Activated CD4-positive, alpha-beta T cell treated with anti-CD3 and anti-CD28 coated beads, Interleukin-2, amount 50 U/mL, for 48 hours (primary cell): ENCODE measurements at regions not wholly inside any gene's neighbourhood (a gene's known extent, or its start where the extent isn't known, plus 50 kb on each side); places are given as distances from the start of the nearest gene placed in this dataset.

Experiments used
- DNase-seq, 2 experiments: peaks; one replicate each; pipeline ENCODE4 v3.0.0-alpha.2; 2020

DNA sequence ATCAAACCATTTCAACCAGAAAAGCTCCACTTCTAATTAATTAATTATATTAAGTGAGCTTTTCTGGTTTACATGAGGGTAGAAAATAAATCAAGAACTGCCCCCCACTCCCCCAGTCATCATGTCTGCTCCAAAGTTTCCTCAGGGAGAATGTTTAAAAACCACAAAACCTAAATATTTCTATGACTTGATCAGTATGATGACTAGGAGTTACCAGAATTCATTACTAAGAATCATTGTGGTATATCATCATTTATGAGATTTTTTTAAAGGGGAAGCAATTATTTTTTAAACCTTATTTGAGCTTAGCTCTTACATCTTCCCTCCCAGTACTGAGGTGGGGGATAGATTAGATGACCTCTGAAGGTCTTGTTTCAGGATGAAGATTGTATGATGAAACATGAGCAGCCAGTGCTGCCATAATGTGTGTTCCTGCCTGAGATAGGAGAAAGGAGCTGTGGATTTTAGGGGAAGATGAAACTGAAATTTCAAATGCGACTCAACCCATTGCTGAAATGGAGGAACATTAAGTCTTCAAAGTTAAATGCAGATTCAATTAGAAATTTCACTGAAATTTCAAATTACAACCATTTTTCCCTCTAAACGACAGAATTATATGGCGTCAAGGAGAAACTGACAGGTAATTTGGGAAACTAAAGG is 401.3 kb upstream of the CADM1 start:
- no peak for DNase-seq

DNA sequence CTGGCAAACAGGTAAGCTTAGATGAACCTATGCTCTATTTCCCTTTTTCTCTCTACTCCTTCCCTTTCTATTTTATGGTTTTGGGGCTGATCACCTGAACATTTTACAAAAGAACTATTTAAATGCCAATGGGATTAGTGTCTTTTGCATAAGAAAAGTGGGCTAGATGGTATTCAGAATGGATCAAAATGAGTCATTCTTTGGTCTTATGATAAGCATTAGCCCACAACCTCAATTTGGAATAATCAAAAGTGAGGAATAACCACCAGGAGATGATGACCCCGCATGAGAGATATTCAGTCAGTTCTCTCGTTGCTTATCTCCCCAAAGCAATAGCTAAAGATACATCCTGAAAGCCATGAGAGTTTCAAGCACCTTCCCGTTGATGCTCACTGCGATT is 399.0 kb upstream of the CADM1 start:
- DNase-seq: no peak

DNA sequence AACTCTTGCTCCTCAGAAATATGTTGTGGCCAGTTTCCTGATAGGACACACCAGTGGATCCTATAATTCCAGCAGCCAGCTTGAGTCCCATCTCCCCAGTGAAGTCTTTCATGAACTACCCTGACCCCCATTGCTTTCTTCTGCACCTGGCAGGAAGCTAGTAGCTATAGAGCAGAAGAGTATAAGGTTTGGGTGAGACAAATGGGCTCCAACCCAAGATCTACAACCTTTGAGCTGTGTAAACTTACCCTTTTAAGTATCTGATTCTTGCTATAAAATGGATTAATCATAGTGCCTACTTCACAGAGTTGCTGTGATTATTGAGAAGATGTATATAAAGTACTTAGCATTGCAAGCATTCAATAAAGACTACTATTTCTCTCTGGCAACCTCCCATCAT is 396.9 kb upstream of the CADM1 start:
- no peak for DNase-seq

DNA sequence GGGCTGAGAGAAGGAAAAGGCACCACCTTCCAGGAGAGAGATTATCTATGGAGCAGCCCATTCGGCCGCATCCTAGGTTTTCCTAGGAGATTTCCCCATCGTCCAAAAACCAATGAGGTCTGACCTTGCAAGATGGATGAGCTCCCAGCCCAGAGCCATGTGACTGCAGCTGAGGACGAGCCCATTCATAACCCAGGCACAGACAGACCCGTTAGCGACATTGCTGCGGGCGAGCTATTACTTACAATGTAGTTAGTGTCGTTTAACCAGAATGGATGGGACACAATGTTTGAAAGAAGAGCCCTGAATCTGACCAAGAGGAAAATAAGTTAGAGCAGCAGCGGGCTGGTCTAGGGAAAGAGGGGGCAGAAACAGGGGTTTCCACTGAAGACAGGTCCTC is 395.9 kb upstream of the CADM1 start:
- no peak for DNase-seq

DNA sequence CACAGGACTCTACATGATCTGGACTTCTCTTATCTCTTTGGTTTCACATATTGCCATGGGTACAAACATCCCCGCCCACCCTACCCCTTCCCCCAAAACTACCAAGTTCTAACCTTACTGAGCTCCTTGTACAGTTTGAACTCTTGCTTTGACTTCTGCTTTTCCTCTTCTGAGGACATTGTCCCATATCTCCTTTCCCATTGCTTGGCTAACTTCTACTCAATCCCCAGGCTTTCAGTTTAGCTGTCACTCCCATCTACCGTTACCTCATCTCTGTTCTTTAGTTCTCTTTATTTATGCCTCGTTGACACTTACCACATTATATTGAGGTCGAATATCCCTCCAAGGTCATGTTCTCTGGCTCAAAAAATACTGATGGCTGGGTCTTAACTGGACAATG is 393.5 kb upstream of the CADM1 start:
- no peak for DNase-seq

DNA sequence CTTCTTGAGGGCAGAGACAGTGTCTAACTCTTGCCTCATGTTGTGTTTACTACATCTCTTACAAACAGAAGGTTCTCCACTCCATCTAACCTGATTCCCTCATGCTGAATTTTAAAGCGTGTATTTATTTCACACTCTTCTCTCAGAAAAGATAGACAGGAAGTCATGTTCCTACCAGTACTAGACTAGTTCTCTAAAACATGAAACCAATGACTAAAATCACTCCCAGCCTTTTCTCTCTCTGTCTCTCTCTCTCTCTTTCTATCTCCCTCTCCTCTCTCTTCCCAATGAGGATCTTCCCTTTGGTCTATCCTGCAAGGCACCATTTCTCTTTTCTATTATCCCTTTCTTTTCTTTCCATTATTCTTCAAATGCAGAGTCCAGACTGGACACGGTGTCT is 391.9 kb upstream of the CADM1 start:
- no peak for DNase-seq

DNA sequence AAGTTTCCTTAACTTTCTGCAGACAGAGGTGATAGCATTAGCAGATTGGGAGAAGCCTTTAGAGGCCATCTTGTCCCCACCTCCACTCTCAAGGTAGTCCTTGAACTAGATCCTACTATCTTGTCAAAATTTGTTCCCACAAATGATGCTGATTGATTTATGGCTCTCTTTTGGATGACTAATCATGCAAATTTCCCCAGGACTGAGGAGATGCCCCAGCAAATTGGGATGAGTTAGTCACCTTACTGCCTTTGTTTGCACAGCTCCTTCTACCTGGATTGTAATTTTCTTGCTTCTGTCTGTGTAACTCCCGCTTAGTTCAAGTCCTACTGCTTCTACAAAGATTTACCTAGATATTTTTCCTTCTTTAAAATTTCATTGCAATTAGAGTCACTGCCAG is 391.4 kb upstream of the CADM1 start:
- DNase-seq: no peak

DNA sequence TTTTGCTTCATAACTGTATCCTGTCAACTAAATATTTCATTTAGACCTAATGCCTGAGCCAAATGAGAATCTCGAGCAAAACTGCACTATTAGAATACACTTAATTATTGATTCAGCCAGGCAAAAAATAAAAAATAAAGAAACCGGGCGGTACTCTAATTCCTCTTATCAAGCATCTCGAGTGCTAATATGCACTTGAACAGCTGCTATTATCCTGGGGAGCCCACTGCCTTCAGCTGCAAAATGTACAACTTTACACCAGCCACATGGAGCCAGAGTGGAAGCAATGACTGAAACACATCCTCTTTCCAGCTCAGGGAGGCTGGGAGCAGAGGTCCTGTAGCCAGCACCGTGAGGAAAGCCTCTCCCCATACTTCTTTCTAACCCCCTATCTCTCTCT is 390.0 kb upstream of the CADM1 start:
- DNase-seq: no peak

DNA sequence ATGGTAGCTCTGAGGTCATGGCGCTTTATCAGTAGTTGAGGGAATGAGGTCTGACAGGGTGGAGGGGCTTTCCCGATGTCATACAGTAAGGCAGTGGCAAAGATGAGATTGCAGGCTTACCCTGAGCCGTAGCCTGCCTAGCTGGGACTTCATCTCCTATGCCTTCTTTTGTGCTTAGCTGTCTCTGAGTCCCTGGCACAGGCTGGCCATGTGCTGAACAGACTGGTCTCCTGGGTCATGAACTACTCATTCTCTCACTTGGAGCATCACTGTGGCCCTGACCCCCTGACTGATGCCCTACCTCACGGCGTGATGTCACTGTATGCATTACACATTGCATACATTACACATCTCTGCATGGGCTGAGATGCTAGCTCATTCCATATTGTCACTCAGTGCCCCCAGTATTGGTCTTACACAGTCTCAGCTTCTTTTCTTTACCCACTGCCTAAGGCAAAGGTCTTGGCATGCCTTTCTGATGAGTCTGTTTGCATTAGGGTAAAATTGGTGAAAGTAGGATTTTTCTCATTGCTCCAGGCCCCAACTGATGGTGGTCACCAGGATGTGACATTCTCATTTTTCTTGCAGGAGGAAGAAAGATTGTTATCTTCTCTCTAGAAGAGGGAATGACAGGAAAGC is 389.4 kb upstream of the CADM1 start:
- DNase-seq: no peak

DNA sequence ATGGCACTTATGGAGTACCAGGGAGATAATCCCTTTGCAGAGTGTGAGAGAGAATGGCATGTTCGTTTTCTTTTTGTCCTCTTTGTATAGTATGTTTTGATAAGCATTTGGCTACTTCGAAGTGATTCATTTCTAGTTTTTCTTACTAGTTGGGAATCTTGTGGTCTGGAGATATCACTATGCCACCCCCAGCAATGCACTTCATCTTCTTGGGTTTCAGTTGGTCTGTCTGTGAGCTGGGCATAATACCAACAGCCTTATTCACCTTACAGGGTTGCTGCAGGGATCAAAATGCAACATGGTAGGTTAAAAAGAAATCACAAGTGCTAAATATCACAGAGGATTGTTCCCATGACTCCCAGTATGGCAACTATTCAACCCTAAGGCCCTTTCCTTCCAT is 387.8 kb upstream of the CADM1 start:
- no peak for DNase-seq

DNA sequence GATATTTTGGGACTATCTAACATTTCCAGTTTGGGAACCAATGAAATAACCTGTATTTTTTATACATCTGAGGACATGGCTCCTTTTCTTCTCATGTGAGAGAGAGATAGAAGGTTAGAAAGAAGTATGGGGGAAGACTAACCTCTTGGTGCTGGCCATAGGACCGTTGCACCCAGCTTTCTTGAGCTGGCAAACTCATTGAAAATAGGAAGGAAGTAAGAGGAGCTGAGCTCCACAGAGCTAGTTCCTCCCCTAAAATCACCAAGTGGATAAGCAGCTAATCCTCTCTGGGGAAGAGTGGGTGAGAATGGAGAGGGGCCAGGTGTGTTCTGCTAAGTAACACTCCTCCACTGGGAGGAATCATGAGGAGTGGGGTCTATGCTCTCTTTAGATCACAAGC is 387.4 kb upstream of the CADM1 start:
- DNase-seq: no peak

DNA sequence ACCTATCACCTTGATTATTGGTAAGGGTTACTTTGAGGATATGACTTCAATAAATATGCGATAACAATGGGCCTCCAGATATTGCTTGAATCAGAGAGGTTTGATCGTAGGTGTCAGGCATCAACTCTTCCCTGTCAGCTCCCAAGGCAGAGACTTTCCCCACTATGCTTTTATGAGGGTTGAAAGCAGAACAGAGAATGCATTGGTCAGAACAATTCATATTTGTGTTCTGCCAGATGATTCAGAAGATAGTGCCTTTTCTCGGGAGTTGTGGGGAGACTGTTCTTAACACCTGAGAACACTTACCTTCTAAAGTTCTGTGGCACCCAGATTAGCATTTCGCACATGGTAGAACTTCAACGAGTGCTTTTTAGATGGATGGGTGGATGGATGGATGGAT is 386.3 kb upstream of the CADM1 start:
- DNase-seq: no peak

DNA sequence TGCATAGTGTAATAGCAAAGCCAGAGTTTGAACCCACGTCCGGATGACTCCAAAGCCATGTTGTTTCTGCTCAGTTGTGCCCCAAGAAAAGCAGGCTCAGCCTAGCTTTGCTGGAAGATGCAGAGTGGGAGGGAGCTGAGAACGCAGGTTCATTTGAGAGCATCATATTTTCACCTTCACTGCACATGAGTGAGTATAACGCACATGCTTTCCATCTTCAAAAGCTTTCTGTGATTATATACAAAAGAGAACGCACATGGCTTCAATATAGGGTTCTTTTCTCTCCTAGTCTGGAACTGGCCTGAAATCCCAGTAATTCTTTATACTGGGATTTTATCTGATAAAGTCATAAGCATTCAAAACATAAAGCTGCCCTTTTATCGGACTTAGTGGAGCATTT is 385.5 kb upstream of the CADM1 start:
- no peak for DNase-seq

DNA sequence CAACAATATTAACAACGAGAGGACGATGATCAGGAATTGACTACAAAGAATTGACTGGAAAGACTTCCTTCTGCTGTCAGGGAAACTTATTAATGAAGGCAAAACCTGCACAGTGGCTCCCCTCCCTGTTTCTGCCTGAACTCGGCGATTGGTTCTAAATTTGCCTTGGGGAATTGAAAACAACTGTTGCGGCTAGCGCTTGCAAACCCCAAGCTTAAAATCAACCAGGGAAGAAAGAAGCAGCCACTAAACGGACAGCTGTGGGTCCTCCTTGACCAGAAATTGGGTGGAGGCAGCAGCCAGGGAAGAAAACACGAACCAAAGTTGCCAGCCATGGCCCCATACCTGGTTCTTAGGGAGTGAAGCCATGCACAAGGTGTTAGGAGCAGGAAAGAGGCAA is 383.5 kb upstream of the CADM1 start:
- no peak for DNase-seq

DNA sequence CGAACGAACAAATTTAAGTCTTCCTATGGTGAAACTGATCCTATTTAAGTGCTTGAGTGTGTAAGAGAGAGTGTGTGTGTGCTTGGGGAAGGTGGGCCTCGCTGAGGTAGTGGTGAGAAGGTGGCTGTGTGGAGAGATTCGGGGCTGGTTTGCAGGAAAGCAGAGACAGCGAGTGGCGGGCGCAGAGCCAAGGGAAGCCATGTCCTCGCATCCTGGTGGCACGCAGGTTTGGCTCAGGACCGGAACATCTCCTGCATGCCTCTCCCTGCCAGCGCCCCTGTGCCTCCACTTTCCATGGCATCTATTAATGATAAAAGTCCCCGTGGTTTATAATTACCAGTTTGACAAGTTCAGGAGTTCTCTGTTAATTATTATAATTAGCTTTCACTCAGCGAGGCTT is 383.1 kb upstream of the CADM1 start:
- no peak for DNase-seq

DNA sequence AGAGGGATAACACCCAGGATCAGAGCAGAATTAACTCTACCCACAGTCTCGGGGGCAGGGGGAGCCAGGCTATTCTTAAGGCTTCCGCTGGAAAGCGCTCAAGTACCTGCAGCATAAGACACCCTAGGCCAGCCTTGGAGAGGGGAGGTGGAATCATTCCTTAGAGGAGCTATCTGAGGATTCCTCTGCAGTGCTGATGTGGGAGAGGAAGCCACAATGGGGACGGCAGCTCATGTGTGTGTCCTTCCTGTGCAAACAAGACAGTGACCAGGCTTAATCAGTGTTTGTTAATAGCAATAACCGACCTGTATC is 382.2 kb upstream of the CADM1 start:
- no peak for DNase-seq

DNA sequence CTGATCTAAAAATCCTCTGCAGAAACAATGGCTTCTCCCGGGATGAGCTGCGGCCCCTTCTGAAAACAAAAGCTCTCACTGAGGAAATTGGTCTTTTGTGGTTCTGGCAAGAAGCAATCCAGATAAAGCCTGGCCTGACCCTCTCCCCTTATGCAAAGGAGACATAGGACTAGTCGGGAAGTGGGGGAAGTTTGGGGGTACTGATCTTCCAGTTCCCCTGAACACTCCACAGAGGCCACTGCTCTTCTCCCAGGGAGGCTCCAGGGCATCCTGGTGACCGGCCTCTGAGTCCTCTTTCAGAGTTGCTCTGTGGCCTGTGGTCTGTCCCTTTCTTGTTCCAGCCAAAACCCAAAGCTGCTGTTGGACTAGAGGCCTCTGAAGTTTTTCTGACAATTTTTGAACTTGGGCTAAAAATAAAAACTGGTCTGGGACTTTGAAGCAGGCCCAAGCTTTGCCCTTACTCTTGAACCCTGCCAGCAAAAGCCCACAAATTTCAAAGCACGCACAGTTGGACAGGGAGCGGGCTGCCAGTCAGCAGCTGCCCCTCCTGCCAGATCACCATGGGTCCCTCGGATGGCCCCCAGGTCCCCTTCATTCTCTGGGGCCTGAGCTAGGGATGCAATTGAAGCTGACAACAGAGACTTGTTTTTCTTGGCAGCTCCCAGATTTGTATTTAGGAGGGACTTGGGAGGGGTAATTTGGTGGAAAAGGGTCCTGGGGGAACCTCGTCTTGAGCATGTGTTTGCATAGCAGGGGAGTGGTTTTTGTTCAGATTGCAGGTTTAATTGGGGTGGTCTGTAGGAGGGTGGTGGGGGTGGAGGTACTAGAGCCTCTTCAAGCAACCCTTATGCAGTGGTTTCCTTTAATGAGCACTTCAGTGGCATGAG is 381.6 kb upstream of the CADM1 start:
- no peak for DNase-seq

DNA sequence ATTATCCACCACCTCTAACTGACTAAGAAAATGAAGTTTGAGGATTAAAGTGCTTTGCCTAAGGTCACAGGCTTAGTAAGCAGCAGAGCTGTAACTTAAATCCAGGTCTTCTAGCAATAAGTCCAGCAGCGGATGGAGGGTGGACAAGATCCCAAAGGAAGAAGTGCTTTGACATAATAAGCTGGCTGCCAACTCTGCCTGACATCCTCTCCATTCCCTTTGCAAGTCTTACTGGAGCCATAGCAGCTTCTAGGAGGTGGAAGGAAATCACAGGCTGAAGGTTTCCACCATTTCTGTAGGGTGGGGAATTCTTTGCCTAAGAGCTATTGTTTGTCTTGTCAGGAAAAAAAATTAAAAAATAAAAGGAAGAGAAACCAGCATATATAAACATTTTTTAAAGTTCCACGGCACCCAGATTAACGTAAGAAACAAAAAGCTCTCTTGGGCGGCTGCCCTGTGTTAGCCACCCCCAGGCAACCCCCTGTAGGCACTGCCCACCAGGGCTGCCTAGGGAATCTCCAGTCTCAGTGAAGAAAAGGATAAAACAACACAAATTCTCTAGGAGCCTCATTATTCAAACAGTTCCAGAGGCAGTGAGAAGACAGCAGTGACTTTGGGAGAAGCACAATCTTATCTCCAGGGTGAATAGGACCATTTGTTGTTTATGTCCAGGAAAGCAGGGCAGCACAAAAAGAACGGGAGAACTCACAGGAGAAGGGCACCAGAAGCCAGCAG is 380.8 kb upstream of the CADM1 start:
- DNase-seq: no peak

DNA sequence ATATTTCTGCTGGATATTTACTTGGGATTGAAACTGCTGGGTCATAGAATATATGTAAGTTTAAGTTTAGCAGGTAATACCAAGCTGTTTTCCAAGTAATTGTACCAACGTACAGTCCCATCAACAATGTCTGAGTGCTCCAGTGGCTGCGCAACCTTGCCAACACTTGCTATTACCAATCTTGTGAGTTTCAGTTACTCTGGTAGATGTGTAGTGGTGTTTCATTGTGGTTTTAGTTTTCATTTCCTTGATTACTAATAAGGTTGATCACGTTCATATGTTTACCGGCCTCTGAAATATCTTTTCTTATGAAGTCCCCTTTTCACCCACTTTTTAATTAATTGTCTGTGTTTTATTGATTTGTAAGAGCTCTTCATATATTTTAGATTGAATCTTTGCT is 370.6 kb upstream of the CADM1 start:
- no peak for DNase-seq

DNA sequence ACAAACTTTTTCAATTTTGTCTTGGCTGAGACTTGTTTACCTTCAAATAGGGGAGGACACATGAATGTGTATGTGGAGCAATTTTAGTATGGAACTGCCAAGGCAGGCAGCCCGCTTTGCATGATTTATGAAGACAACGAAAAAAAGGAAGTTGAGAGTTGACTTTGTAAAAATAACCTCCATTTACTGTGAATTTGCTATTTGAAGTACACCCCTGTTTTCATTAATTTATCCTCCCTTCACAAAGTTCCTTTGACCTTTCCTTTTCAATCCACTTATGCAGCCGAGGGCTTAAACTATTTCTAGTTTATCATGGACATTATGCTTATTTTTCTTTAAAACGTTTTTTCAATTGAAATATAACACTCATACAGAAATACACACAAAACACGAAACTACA is 369.6 kb upstream of the CADM1 start:
- no peak for DNase-seq

DNA sequence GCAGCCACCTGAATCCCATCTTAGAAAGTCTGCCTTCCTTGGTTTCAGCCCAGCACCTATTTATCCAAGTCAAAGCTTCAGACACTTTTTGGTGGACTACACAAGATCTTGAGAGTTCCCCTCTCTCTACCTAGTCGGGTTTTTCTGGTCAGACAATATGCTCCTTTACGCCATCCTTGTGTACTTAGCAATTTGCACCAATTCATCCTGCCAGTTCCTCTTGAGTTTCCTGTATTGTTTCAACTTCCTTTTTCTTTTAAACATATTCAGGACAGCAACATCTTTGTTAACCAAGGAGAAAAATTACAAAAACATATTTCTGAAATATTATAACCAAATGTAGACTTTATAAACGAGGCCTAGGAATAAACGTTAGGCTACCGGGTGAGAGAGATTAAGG is 368.2 kb upstream of the CADM1 start:
- DNase-seq: no peak

DNA sequence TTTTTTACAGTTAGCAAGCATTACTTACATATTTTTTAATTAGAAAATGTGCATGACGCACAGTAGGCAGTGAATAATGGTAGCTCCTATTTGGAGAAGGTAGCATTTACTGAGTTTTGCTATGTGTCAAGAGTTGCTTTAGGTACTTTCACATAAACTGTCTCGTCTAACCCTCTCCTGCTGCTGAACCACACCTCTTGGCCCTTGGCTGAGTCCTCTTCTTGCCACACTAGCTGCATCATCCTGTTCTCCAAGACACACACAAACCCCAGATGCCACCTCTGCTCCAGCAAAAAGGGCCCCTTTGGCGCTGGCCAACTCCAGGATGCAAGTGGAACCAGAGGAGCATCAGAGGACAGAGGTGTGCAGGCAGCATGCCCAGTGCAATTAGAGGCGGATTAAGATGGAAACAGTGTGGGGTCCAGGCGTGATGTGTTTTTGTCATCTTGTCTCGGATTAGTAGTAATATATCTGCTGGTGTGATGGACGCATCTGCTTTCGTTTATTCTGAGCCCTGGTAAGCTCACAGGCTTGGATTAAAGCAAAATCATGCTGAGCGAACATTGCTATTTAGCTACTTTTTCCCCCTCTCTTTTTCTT is 367.0 kb upstream of the CADM1 start:
- no peak for DNase-seq

DNA sequence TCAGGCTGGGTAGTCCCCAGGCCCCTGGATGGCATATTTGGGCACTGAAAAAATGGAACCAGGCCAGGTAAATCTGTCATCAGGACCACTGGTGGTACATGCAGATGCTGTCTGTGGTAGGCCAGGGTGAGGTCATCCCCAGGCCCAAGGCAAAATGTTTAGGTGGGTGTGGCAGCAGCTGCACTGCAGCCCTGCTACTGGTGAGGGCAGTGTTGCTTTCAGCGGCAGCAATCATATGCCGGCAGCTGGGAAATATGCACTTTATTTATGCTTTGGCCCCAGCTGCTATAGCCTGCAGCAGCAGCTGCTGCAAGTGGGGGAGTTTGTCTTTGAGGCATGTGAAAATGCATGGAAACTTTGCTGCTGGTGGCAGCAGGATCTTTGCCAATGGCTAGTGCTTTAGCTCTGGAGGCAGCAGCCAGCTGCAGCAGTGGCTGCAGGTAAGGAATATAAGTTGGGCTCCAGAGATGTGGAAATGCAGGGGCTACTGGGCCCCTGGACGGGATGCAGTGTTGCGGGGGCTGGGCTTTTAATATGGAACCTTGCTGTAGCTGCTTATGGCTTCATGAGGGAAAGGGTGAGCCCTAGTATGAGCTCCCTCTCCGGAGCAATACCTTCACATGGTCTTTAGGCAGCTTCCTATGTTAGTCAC is 365.7 kb upstream of the CADM1 start:
- DNase-seq: peak in 1 of 2 experiments; percentile 11
